Pancreas (tissue), 10 donors: ENCODE measurements at regions not wholly inside any gene's neighbourhood (a gene's known extent, or its start where the extent isn't known, plus 50 kb on each side); places are given as distances from the start of the nearest gene placed in this dataset.

Source experiments
- ATAC-seq, 4 donors: fragments of 200-7000 bp; cut with Tn5 transposase; one replicate each; pipeline versions ENCODE4 v1.8.0 to v1.9.1; 2020; ENCODE audit warnings: mild to moderate bottlenecking in 4 of 4, moderate library complexity in 4 of 4
- DNase-seq, 6 donors: peaks; one replicate each; pipeline ENCODE4 v3.0.0-alpha.2; 2020
- FAIRE-seq: peaks from 2 replicates; lab custom pipeline; 2012; peaks lifted over from hg19 to GRCh38; lab: Jason Lieb, UNC
- H3K27ac ChIP-seq, 4 donors: fragments of 200-600 bp; sonication (generic); 1 replicate in 3 of 4; 2 replicates in 1 of 4; pipeline versions ENCODE4 v1.5.0 to v1.8.0; 2020
- H3K27me3 ChIP-seq, 4 donors: fragments of 200-600 bp; one replicate each; pipeline ENCODE4 v1.8.0; 2021
- H3K36me3 ChIP-seq, 3 donors: fragments of 200-600 bp; sonication (generic) in 1 of 3; one replicate each; pipeline versions ENCODE4 v1.5.0 to v1.8.0; 2020 to 2021
- H3K4me1 ChIP-seq, 3 donors: fragments of 200-600 bp; one replicate each; pipeline ENCODE4 v1.8.0; 2021
- H3K4me3 ChIP-seq, 4 donors: fragments of 200-600 bp; sonication (generic) in 2 of 4; one replicate each; pipeline versions ENCODE4 v1.5.0 to v1.8.0; 2020 to 2021
- H3K9me3 ChIP-seq, 4 donors: fragments of 200-600 bp; one replicate each; pipeline ENCODE4 v1.8.0; 2021
- CTCF ChIP-seq, 4 donors: fragments of 200-600 bp; sonication (generic) in 3 of 4; IDR thresholded peaks; one replicate each; pipeline versions ENCODE4 v1.5.0 to v1.8.0; 2021; ENCODE audit warnings: antibody characterized with exemption in 4 of 4
- WGBS, 2 donors: extraction: QIAGEN DNeasy Blood & Tissue Kit; methylation state at CpG; one replicate each; pipeline ENCODE4 v1.1.7; 2013; 5-methylcytosine and 5-hydroxymethylcytosine counted together
- intact Hi-C, 3 donors: fragments of 100-400 bp; cut with DNase I; formaldehyde crosslinking; loops; one replicate each; pipeline versions ENCODE4 v1.11.1 to v1.14.2; 2022
- donor health status: healthy with polysubstance abuse.
- donor health status: DM: no; HTN: no; CAD: no; lungs with moderate emphysema.
- donor health status: DM: no; HTN: no; CAD: no.
- donor health status: control.
- donor health status: control.
- donor health status: Bipolar disorder and iron deficiency.
- donor health status: DM: yes; HTN: yes; CAD: no.
- donor health status: DM: no; HTN: no; CAD: no.
- donor health status: DM: no; HTN: no; CAD: no.
- donor health status: DM: yes; HTN: yes; CAD: no.

GRCh38 chr6:6397842-6398241 lies 77.4 kb upstream of the F13A1 start:
- no peaks in the 10 kb centered on the region for H3K4me1 ChIP-seq
- ATAC-seq (no peak), FAIRE-seq (no peak), DNase-seq (no peak)
- intact Hi-C loops = no loop called here
- no peaks in the 10 kb centered on the region for H3K36me3 ChIP-seq
- H3K4me3 ChIP-seq = no peak overlapping the region
- no peak for TF ChIP-seq CTCF (IDR thresholded peaks at IDR 0.05)
- no peak overlapping the region for H3K27ac ChIP-seq
- WGBS, 2 donors = 89 to 93% methylated on average over 5 of the region's 5 CpGs
- no peaks in the 10 kb centered on the region for H3K27me3 ChIP-seq
- H3K9me3 ChIP-seq = no peaks in the 10 kb centered on the region

GRCh38 chr6:6399568-6399967 lies 79.1 kb upstream of the F13A1 start:
- intact Hi-C loops = no loop called here
- TF ChIP-seq CTCF (IDR thresholded peaks at IDR 0.05) = no peak
- Histone ChIP-seq H3K27me3 (no peaks in the 10 kb centered on the region), H3K9me3 (no peaks in the 10 kb centered on the region), H3K36me3 (no peaks in the 10 kb centered on the region), H3K4me3 (no peak overlapping the region), H3K4me1 (no peaks in the 10 kb centered on the region), H3K27ac (no peak overlapping the region)
- FAIRE-seq (no peak), DNase-seq (no peak), ATAC-seq (no peak)
- 42 to 53% methylated on average over 2 of the region's 2 CpGs for WGBS, 2 donors

GRCh38 chr6:6401401-6401800 lies 80.9 kb upstream of the F13A1 start:
- Histone ChIP-seq H3K27me3 (no peaks in the 10 kb centered on the region), H3K4me3 (no peak overlapping the region), H3K27ac (no peak overlapping the region), H3K4me1 (peaks cover 0 to 5% (median 0%) of the 10 kb centered on the region in 3 donors), H3K9me3 (no peaks in the 10 kb centered on the region), H3K36me3 (no peaks in the 10 kb centered on the region)
- ATAC-seq (no peak), FAIRE-seq (no peak), DNase-seq (no peak)
- WGBS, 2 donors = 86 to 90% methylated on average over 1 of the region's 1 CpG
- TF ChIP-seq CTCF (IDR thresholded peaks at IDR 0.05) = no peak
- intact Hi-C loops = no loop called here

- no peak for FAIRE-seq
- H3K4me1 ChIP-seq = peaks cover 0 to 5% (median 0%) of the 10 kb centered on the region in 3 donors
- no peak for DNase-seq
- no peaks in the 10 kb centered on the region for H3K9me3 ChIP-seq
- TF ChIP-seq CTCF (IDR thresholded peaks at IDR 0.05) = no peak
- no peak overlapping the region for H3K27ac ChIP-seq
- no peaks in the 10 kb centered on the region for H3K36me3 ChIP-seq
- WGBS, 2 donors = 75 to 82% methylated on average over 2 of the region's 2 CpGs
- intact Hi-C loops = no loop called here
- H3K27me3 ChIP-seq = no peaks in the 10 kb centered on the region
- H3K4me3 ChIP-seq = no peak overlapping the region
- ATAC-seq = no peak
Measured at GRCh38 chr6:6402006-6402405, 81.5 kb upstream of the F13A1 start.

GRCh38 chr6:6402591-6402990 lies 82.1 kb upstream of the F13A1 start:
- Histone ChIP-seq H3K27ac (no peak overlapping the region), H3K9me3 (no peaks in the 10 kb centered on the region), H3K27me3 (no peaks in the 10 kb centered on the region), H3K4me1 (peaks cover 0 to 5% (median 0%) of the 10 kb centered on the region in 3 donors), H3K4me3 (no peak overlapping the region), H3K36me3 (no peaks in the 10 kb centered on the region)
- ATAC-seq = no peak
- no peak for TF ChIP-seq CTCF (IDR thresholded peaks at IDR 0.05)
- no peak for DNase-seq
- WGBS, 2 donors = 73 to 79% methylated on average over 6 of the region's 6 CpGs
- no peak for FAIRE-seq
- intact Hi-C loops = no loop called here
